ENCODE measurements at regions not wholly inside any gene's neighbourhood (a gene's known extent, or its start where the extent isn't known, plus 50 kb on each side); places are given as distances from the start of the nearest gene placed in this dataset.
A peak's percentile ranks its signal among the peaks of the same experiment; 100 is the strongest.

DNA sequence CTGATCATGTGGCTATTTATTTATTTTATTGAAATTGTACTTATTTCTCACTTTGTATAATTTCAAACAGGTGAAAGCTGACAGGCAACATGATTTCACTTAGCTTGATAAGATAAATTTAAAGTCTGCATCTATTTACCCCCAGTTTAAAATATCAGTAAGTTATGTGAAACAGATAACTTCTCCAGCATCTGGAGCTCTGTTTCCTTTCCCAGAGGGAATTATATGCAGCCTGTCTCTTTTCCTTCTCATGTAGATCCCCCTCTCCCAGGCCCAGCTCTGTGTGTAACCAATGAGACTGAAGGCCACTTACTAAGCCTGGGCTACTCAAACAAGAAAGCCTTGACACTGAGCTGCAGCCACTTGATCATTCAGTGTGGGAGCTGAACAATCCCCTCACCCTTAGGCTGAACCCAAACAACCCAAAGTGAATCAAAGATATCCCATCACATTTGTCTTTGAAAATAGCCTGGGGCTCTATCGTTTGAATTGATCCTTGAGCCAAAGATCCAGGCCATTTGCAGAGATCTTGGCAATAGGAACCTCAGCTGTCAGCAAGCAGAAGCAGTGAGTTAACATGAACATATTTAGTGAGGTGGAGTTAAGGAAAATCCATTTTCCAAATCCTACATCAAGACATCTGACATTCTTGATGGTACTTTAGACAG, 383.9 kb downstream of the TGFB2 start:
- no peak for DNase-seq (ENCODE audit: low read depth)

DNA sequence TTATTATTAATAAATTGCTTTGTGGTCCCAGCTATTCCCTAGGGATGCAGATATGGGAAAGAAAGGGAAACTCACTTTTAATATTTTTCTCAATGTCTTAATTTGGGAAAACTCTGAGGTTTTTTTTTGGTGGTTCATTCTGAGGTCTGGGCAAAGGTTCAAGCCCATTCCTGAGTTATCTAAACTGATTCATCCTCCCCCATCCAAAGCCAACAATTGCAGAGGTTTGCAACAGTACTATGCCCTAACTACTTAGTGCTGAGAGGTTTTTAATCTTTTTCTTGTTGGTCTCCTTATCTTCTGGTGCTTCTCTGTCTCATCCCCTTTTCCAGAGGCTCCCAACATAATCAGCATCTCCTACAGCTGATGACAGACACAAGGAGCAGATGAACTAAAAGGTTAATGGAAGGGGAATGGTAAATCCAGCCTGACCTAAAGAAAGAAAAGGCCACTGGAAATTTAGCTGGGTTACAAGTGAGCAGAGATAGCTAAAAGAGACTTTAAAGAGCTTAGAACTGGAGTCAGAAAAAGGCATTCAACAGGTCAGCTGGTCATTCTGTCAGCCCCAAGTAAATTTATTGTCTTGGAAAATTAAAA, 390.4 kb downstream of the TGFB2 start:
- DNase-seq (ENCODE audit: low read depth) = peak; percentile 66
- no peaks in the 10 kb centered on the region for H3K27me3 ChIP-seq (replicated peaks; ENCODE audit: control insufficient read depth, insufficient read depth, low read length)
- H3K9me3 ChIP-seq (ENCODE audit: control insufficient read depth, low read length) = no peaks in the 10 kb centered on the region
- no peak overlapping the region for H3K4me3 ChIP-seq (ENCODE audit: low read length)
- H3K4me1 ChIP-seq (ENCODE audit: control insufficient read depth, insufficient read depth, low read length) = peaks cover 14% of the 10 kb centered on the region
- peak overlapping the region; percentile 24 for H3K9ac ChIP-seq (ENCODE audit: low read length)
- no peaks in the 10 kb centered on the region for H3K36me3 ChIP-seq (ENCODE audit: control insufficient read depth, insufficient read depth, low read length, severe bottlenecking)

More for the DNA sequence above, 383.9 kb downstream of the TGFB2 start:
- Histone ChIP-seq H3K9me3 (ENCODE audit: control insufficient read depth, low read length) (no peaks in the 10 kb centered on the region), H3K27me3 (replicated peaks; ENCODE audit: control insufficient read depth, insufficient read depth, low read length) (no peaks in the 10 kb centered on the region), H3K9ac (ENCODE audit: low read length) (no peak overlapping the region), H3K36me3 (ENCODE audit: control insufficient read depth, insufficient read depth, low read length, severe bottlenecking) (no peaks in the 10 kb centered on the region), H3K4me3 (ENCODE audit: low read length) (no peak overlapping the region), H3K4me1 (ENCODE audit: control insufficient read depth, insufficient read depth, low read length) (no peaks in the 10 kb centered on the region)

GRCh38 chr1:218739426-218739825, 394.3 kb downstream of the TGFB2 start:
- peak; percentile 88 for DNase-seq (ENCODE audit: low read depth)
- Histone ChIP-seq H3K4me3 (ENCODE audit: low read length) (no peak overlapping the region), H3K9ac (ENCODE audit: low read length) (no peak overlapping the region), H3K27me3 (replicated peaks; ENCODE audit: control insufficient read depth, insufficient read depth, low read length) (no peaks in the 10 kb centered on the region), H3K36me3 (ENCODE audit: control insufficient read depth, insufficient read depth, low read length, severe bottlenecking) (no peaks in the 10 kb centered on the region), H3K9me3 (ENCODE audit: control insufficient read depth, low read length) (no peaks in the 10 kb centered on the region), H3K4me1 (ENCODE audit: control insufficient read depth, insufficient read depth, low read length) (peaks cover 14% of the 10 kb centered on the region)

GRCh38 chr1:218741852-218742251, 396.7 kb downstream of the TGFB2 start:
- Histone ChIP-seq H3K4me1 (ENCODE audit: control insufficient read depth, insufficient read depth, low read length) (no peaks in the 10 kb centered on the region), H3K9ac (ENCODE audit: low read length) (no peak overlapping the region), H3K9me3 (ENCODE audit: control insufficient read depth, low read length) (no peaks in the 10 kb centered on the region), H3K4me3 (ENCODE audit: low read length) (no peak overlapping the region), H3K36me3 (ENCODE audit: control insufficient read depth, insufficient read depth, low read length, severe bottlenecking) (no peaks in the 10 kb centered on the region), H3K27me3 (replicated peaks; ENCODE audit: control insufficient read depth, insufficient read depth, low read length) (no peaks in the 10 kb centered on the region)
- DNase-seq (ENCODE audit: low read depth) = peak; percentile 52

- Histone ChIP-seq H3K9ac (ENCODE audit: low read length) (no peak overlapping the region), H3K9me3 (ENCODE audit: control insufficient read depth, low read length) (no peaks in the 10 kb centered on the region), H3K36me3 (ENCODE audit: control insufficient read depth, insufficient read depth, low read length, severe bottlenecking) (no peaks in the 10 kb centered on the region), H3K27me3 (replicated peaks; ENCODE audit: control insufficient read depth, insufficient read depth, low read length) (no peaks in the 10 kb centered on the region), H3K4me1 (ENCODE audit: control insufficient read depth, insufficient read depth, low read length) (no peaks in the 10 kb centered on the region), H3K4me3 (ENCODE audit: low read length) (no peak overlapping the region)
- no peak for DNase-seq (ENCODE audit: low read depth)
Measured at GRCh38 chr1:218742467-218743262, 397.5 kb downstream of the TGFB2 start.

DNA sequence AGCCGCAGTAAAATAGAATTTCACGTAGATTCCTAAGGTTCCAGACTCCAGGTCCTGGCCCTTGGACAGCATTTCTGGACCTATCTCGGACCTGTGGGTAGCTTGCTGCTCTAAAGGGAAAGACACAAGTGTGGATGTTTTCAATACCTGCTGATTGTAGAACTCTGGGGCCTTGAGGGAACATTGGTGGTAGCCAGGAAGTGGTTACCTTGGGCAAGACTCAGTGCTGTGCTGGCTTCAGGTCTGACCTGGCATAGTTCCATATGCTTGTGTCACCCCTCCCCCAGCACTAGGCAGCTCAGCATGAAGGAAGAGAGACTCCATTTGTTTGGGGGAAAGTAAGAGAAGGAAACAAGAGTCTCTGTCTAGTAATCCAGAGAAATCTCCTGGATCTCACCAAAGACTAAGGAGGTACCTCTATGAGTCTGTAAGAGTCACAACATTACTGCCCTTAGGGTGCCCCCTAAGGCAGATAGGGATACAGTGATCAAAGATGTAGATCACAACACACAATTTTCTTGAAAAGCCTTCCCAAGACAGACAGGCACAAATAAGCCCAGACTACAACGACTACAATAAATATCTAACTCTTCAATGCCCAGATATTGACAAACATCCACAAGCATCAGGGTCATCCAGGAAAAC, 398.8 kb downstream of the TGFB2 start:
- no peaks in the 10 kb centered on the region for H3K9me3 ChIP-seq (ENCODE audit: control insufficient read depth, low read length)
- H3K9ac ChIP-seq (ENCODE audit: low read length) = no peak overlapping the region
- H3K4me3 ChIP-seq (ENCODE audit: low read length) = no peak overlapping the region
- no peaks in the 10 kb centered on the region for H3K4me1 ChIP-seq (ENCODE audit: control insufficient read depth, insufficient read depth, low read length)
- no peaks in the 10 kb centered on the region for H3K36me3 ChIP-seq (ENCODE audit: control insufficient read depth, insufficient read depth, low read length, severe bottlenecking)
- DNase-seq (ENCODE audit: low read depth) = no peak
- no peaks in the 10 kb centered on the region for H3K27me3 ChIP-seq (replicated peaks; ENCODE audit: control insufficient read depth, insufficient read depth, low read length)

- H3K9me3 ChIP-seq (ENCODE audit: control insufficient read depth, low read length) = peaks cover 4% of the 10 kb centered on the region
- no peak overlapping the region for H3K4me3 ChIP-seq (ENCODE audit: low read length)
- H3K9ac ChIP-seq (ENCODE audit: low read length) = no peak overlapping the region
- no peaks in the 10 kb centered on the region for H3K36me3 ChIP-seq (ENCODE audit: control insufficient read depth, insufficient read depth, low read length, severe bottlenecking)
- DNase-seq (ENCODE audit: low read depth) = no peak
- no peaks in the 10 kb centered on the region for H3K4me1 ChIP-seq (ENCODE audit: control insufficient read depth, insufficient read depth, low read length)
- no peaks in the 10 kb centered on the region for H3K27me3 ChIP-seq (replicated peaks; ENCODE audit: control insufficient read depth, insufficient read depth, low read length)
Measured at GRCh38 chr1:218748071-218748470, 402.9 kb downstream of the TGFB2 start.

DNA sequence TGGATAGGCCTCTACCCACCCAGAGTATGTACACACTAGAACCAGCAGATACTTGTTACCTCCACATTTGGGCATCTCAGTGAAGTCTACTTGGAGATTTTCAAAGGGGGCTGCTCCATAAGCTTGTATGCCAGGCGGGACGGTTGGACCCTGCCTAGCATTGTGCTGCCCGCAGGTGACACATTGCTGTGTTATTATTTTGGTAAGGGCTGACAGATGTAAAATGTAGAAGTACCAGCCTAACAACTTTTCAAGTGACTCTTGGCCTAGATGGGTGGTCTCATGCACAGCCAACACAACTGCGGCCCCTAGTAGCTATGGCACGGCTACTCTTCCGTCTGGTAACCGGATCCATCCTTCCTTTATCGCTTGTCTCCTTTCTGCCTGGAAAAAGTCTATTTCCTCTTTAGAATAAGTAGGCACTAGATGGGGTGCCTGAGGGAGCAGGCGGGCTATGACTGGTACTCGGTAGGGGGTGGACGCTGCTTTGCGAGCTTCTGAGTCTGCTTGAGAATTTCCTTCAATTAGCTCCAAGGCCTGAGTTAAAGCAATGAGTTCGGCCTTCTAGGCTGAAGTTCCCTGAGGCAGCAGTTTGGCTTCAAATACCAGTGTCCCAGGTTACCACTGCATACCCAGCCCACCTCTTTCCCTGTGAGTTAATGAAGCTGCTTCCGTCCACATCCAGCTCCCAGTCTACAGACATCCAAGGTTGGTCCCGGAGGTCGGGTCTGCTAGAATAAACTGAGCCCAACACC, 405.3 kb downstream of the TGFB2 start:
- no peaks in the 10 kb centered on the region for H3K36me3 ChIP-seq (ENCODE audit: control insufficient read depth, insufficient read depth, low read length, severe bottlenecking)
- no peak for DNase-seq (ENCODE audit: low read depth)
- peaks cover 4% of the 10 kb centered on the region for H3K9me3 ChIP-seq (ENCODE audit: control insufficient read depth, low read length)
- no peak overlapping the region for H3K9ac ChIP-seq (ENCODE audit: low read length)
- H3K4me3 ChIP-seq (ENCODE audit: low read length) = no peak overlapping the region
- no peaks in the 10 kb centered on the region for H3K27me3 ChIP-seq (replicated peaks; ENCODE audit: control insufficient read depth, insufficient read depth, low read length)
- no peaks in the 10 kb centered on the region for H3K4me1 ChIP-seq (ENCODE audit: control insufficient read depth, insufficient read depth, low read length)

GRCh38 chr1:218751208-218751948, 406.2 kb downstream of the TGFB2 start:
- DNase-seq (ENCODE audit: low read depth) = no peak
- H3K9ac ChIP-seq (ENCODE audit: low read length) = no peak overlapping the region
- no peaks in the 10 kb centered on the region for H3K27me3 ChIP-seq (replicated peaks; ENCODE audit: control insufficient read depth, insufficient read depth, low read length)
- no peaks in the 10 kb centered on the region for H3K4me1 ChIP-seq (ENCODE audit: control insufficient read depth, insufficient read depth, low read length)
- H3K9me3 ChIP-seq (ENCODE audit: control insufficient read depth, low read length) = peaks cover 4% of the 10 kb centered on the region
- H3K36me3 ChIP-seq (ENCODE audit: control insufficient read depth, insufficient read depth, low read length, severe bottlenecking) = no peaks in the 10 kb centered on the region
- no peak overlapping the region for H3K4me3 ChIP-seq (ENCODE audit: low read length)

DNA sequence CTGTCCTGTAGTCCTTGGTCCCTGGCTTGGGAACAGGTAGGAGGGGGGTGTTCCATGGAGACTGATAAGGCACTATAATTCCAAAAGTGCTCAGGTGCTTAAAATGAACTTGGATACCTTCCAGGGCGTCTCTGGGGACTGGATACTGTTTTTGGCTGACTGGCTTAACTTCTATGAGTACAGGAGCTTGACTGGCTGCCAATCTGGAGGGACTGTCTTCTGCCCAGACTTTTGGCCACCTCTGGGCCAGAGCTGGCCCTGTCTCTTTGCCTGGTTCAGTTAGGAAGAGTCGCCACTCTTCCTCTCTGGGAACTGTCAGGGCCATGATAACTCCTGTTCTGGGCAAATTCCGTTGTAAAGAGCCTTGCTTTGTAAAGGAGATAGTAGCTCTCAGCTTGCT, 407.0 kb downstream of the TGFB2 start:
- H3K4me1 ChIP-seq (ENCODE audit: control insufficient read depth, insufficient read depth, low read length) = no peaks in the 10 kb centered on the region
- H3K36me3 ChIP-seq (ENCODE audit: control insufficient read depth, insufficient read depth, low read length, severe bottlenecking) = no peaks in the 10 kb centered on the region
- H3K4me3 ChIP-seq (ENCODE audit: low read length) = no peak overlapping the region
- no peak for DNase-seq (ENCODE audit: low read depth)
- H3K9ac ChIP-seq (ENCODE audit: low read length) = no peak overlapping the region
- H3K9me3 ChIP-seq (ENCODE audit: control insufficient read depth, low read length) = peaks cover 4% of the 10 kb centered on the region
- H3K27me3 ChIP-seq (replicated peaks; ENCODE audit: control insufficient read depth, insufficient read depth, low read length) = no peaks in the 10 kb centered on the region
